ENCODE measurements at regions not wholly inside any gene's neighbourhood (a gene's known extent, or its start where the extent isn't known, plus 50 kb on each side); places are given as distances from the start of the nearest gene placed in this dataset.

DNA sequence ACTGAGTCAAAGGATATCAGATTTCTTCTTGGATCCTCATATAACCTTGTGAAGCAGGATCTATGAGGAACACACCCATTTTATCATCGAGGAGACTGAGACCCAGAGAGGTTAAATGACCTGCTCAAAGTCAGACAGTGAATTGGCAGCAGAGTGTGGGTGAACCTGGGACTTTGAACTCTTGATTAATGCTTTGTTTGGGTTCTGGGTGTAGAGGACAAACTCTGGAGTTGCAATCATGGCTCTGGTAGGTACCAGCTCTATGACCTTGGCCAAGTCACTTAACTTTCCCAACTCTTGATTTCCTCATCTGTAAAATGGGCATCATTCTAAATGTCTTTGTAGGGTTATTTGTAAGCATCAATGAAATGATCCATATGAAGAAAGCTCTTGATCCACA lies 166.4 kb downstream of the HAPSTR1 start:
- ATAC-seq (ENCODE audit: insufficient read depth, low FRiP score): no peak
- 78 to 80% methylated on average over 1 of the region's 1 CpG for WGBS, 2 donors
- H3K36me3 ChIP-seq (ENCODE audit: control insufficient read depth in 4 of 4, insufficient read depth in 4 of 4, low read length in 4 of 4): no peaks in the 10 kb centered on the region

DNA sequence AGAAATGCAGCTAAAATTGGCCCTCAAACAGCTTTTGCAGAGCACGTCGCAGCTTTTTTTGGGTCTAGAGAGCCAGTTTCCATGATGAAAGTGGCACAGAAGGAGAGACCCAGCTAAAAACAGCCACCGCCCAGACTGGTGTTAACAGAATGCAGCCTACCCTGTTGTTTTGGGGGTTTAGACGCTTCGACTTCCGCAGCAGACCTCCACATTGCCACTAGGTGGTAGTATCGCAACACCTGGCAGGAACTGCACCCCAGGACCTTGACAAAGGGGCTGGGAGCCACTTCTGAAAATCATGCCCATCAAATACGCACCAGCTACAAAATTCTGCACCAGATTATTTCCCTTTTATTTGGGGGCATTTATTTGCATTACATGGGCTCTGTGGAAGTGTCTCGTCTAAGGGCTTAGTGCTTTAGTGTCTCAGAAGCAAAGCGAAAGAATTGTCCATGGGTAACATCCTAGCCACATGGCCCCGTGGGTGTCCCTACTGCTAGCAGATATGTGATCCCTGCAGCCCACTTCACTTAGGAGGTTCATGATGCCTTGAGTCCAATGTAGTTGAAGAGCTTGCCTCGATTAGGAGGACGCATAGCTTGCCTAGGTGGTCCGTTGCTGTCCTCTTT lies 167.1 kb downstream of the HAPSTR1 start:
- no peak for ATAC-seq (ENCODE audit: insufficient read depth, low FRiP score)
- no peak overlapping the region for H3K4me3 ChIP-seq
- 51 to 54% methylated on average over 14 of the region's 14 CpGs for WGBS, 2 donors
- H3K27ac ChIP-seq (ENCODE audit: low read depth in 1 of 2, low read length in 1 of 2): no peak overlapping the region
- H3K9me3 ChIP-seq (ENCODE audit: control insufficient read depth in 4 of 4, insufficient read depth in 3 of 4, low read length in 3 of 4): no peaks in the 10 kb centered on the region
- TF ChIP-seq, protein P1, sequence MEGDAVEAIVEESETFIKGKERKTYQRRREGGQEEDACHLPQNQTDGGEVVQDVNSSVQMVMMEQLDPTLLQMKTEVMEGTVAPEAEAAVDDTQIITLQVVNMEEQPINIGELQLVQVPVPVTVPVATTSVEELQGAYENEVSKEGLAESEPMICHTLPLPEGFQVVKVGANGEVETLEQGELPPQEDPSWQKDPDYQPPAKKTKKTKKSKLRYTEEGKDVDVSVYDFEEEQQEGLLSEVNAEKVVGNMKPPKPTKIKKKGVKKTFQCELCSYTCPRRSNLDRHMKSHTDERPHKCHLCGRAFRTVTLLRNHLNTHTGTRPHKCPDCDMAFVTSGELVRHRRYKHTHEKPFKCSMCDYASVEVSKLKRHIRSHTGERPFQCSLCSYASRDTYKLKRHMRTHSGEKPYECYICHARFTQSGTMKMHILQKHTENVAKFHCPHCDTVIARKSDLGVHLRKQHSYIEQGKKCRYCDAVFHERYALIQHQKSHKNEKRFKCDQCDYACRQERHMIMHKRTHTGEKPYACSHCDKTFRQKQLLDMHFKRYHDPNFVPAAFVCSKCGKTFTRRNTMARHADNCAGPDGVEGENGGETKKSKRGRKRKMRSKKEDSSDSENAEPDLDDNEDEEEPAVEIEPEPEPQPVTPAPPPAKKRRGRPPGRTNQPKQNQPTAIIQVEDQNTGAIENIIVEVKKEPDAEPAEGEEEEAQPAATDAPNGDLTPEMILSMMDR (IDR thresholded peaks at IDR 0.05; ENCODE audit: control extremely low read depth, extremely low read depth): no peak
- no peaks in the 10 kb centered on the region for H3K27me3 ChIP-seq (ENCODE audit: control insufficient read depth in 3 of 3, insufficient read depth in 3 of 3, low read length in 2 of 3)
- peak; percentile 36 to 56 (median 47) for DNase-seq
- no peak overlapping the region for H3K9ac ChIP-seq (ENCODE audit: insufficient read depth in 1 of 2, low read length in 2 of 2)
- peaks cover 0 to 6% (median 0%) of the 10 kb centered on the region in 5 donors for H3K4me1 ChIP-seq (ENCODE audit: control insufficient read depth in 5 of 5, insufficient read depth in 5 of 5, low read length in 5 of 5)
- no peaks in the 10 kb centered on the region for H3K36me3 ChIP-seq (ENCODE audit: control insufficient read depth in 4 of 4, insufficient read depth in 4 of 4, low read length in 4 of 4)

More for the DNA sequence above, 166.4 kb downstream of the HAPSTR1 start:
- Histone ChIP-seq H3K27ac (ENCODE audit: low read depth in 1 of 2, low read length in 1 of 2) (no peak overlapping the region), H3K9me3 (ENCODE audit: control insufficient read depth in 4 of 4, insufficient read depth in 3 of 4, low read length in 3 of 4) (no peaks in the 10 kb centered on the region), H3K4me3 (no peak overlapping the region), H3K27me3 (ENCODE audit: control insufficient read depth in 3 of 3, insufficient read depth in 3 of 3, low read length in 2 of 3) (no peaks in the 10 kb centered on the region), H3K9ac (ENCODE audit: insufficient read depth in 1 of 2, low read length in 2 of 2) (no peak overlapping the region), H3K4me1 (ENCODE audit: control insufficient read depth in 5 of 5, insufficient read depth in 5 of 5, low read length in 5 of 5) (peaks cover 0 to 6% (median 0%) of the 10 kb centered on the region in 5 donors)
- DNase-seq: no peak
- TF ChIP-seq, protein P1 (IDR thresholded peaks at IDR 0.05; ENCODE audit: control extremely low read depth, extremely low read depth): no peak

- H3K9ac ChIP-seq (ENCODE audit: insufficient read depth in 1 of 2, low read length in 2 of 2): no peak overlapping the region
- DNase-seq: peak in 2 of 3 donors; percentile 23 to 68
- no peak overlapping the region for H3K4me3 ChIP-seq
- no peak overlapping the region for H3K27ac ChIP-seq (ENCODE audit: low read depth in 1 of 2, low read length in 1 of 2)
- no peak for ATAC-seq (ENCODE audit: insufficient read depth, low FRiP score)
- H3K36me3 ChIP-seq (ENCODE audit: control insufficient read depth in 4 of 4, insufficient read depth in 4 of 4, low read length in 4 of 4): no peaks in the 10 kb centered on the region
- WGBS, 2 donors: 72 to 76% methylated on average over 7 of the region's 7 CpGs
- TF ChIP-seq, protein P1 (IDR thresholded peaks at IDR 0.05; ENCODE audit: control extremely low read depth, extremely low read depth): no peak
- no peaks in the 10 kb centered on the region for H3K27me3 ChIP-seq (ENCODE audit: control insufficient read depth in 3 of 3, insufficient read depth in 3 of 3, low read length in 2 of 3)
- H3K4me1 ChIP-seq (ENCODE audit: control insufficient read depth in 5 of 5, insufficient read depth in 5 of 5, low read length in 5 of 5): peaks cover 0 to 6% (median 0%) of the 10 kb centered on the region in 5 donors
- H3K9me3 ChIP-seq (ENCODE audit: control insufficient read depth in 4 of 4, insufficient read depth in 3 of 4, low read length in 3 of 4): no peaks in the 10 kb centered on the region
Observed at GRCh38 chr16:9259914-9260608, 168.6 kb downstream of the HAPSTR1 start.
